ENCODE measurements at regions not wholly inside any gene's neighbourhood (a gene's known extent, or its start where the extent isn't known, plus 50 kb on each side); places are given as distances from the start of the nearest gene placed in this dataset.

GRCh38 chrX:40469316-40469715 is 111.5 kb upstream of the ATP6AP2 start:
- Histone ChIP-seq H3K79me2 (ENCODE audit: control insufficient read depth, insufficient read depth, low read length) (no peaks in the 10 kb centered on the region), H3K27ac (ENCODE audit: insufficient read depth, low read depth, low read length) (no peak overlapping the region), H3K4me3 (replicated peaks in 1 of 3; ENCODE audit: insufficient read depth in 1 of 3, low read depth in 1 of 3, low read length in 3 of 3) (no peak overlapping the region), H3K4me2 (ENCODE audit: insufficient read depth, low read length) (no peak overlapping the region), H3K9me3 (replicated peaks; ENCODE audit: control insufficient read depth, insufficient read depth, low read length) (no peaks in the 10 kb centered on the region), H3K4me1 (ENCODE audit: control insufficient read depth, extremely low read depth, insufficient read depth, low read length) (peaks cover 2% of the 10 kb centered on the region), H2AFZ (ENCODE audit: low read depth, low read length) (no peak overlapping the region), H3K9me1 (replicated peaks; ENCODE audit: control insufficient read depth, extremely low read depth, insufficient read depth, low read length) (no peaks in the 10 kb centered on the region), H4K20me1 (replicated peaks; ENCODE audit: control insufficient read depth, extremely low read depth, insufficient read depth, low read length) (no peaks in the 10 kb centered on the region), H3K27me3 (ENCODE audit: control insufficient read depth in 2 of 2, insufficient read depth in 2 of 2, low read length in 2 of 2) (peaks cover 0 to 3% of the 10 kb centered on the region in 2 experiments), H3K9ac (replicated peaks; ENCODE audit: extremely low read depth, insufficient read depth, low read length) (no peak overlapping the region), H3K36me3 (ENCODE audit: control insufficient read depth in 2 of 2, extremely low read depth in 1 of 2, insufficient read depth in 2 of 2, low read length in 2 of 2) (no peaks in the 10 kb centered on the region)
- intact Hi-C loops (cut with micrococcal nuclease) (no loop called here), dilution Hi-C loops (cut with MboI; ENCODE audit: extremely low pct_ligation_motif_present, low sequenced_read_pairs) (no loop called here)
- no TSS peak for BruUV-seq (replicated peaks)
- TF ChIP-seq, protein P1, sequence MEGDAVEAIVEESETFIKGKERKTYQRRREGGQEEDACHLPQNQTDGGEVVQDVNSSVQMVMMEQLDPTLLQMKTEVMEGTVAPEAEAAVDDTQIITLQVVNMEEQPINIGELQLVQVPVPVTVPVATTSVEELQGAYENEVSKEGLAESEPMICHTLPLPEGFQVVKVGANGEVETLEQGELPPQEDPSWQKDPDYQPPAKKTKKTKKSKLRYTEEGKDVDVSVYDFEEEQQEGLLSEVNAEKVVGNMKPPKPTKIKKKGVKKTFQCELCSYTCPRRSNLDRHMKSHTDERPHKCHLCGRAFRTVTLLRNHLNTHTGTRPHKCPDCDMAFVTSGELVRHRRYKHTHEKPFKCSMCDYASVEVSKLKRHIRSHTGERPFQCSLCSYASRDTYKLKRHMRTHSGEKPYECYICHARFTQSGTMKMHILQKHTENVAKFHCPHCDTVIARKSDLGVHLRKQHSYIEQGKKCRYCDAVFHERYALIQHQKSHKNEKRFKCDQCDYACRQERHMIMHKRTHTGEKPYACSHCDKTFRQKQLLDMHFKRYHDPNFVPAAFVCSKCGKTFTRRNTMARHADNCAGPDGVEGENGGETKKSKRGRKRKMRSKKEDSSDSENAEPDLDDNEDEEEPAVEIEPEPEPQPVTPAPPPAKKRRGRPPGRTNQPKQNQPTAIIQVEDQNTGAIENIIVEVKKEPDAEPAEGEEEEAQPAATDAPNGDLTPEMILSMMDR (IDR thresholded peaks at IDR 0.05; ENCODE audit: extremely low read depth in 1 of 2, insufficient read depth in 1 of 2, low read depth in 1 of 2, low read length in 2 of 2) = no peak
- TF ChIP-seq GATA2 (IDR thresholded peaks at IDR 0.05; ENCODE audit: insufficient read depth, insufficient read length, low read depth, low read length) (no peak), EZH2 (IDR thresholded peaks at IDR 0.05; ENCODE audit: borderline replicate concordance, low read depth, low read length, severe bottlenecking) (no peak), POLR2AphosphoS5 (IDR thresholded peaks at IDR 0.05; ENCODE audit: insufficient read depth, low read depth, low read length) (no peak), MYC (IDR thresholded peaks at IDR 0.05; ENCODE audit: low read depth, low read length) (no peak), JUN (IDR thresholded peaks at IDR 0.05; ENCODE audit: borderline replicate concordance, insufficient read depth, insufficient read length, low read depth) (no peak), FOS (IDR thresholded peaks at IDR 0.05; ENCODE audit: borderline replicate concordance, insufficient read depth, low read length) (no peak), POLR2A (IDR thresholded peaks at IDR 0.05; ENCODE audit: low read depth, low read length) (no peak)
- TF ChIP-seq, protein P2, sequence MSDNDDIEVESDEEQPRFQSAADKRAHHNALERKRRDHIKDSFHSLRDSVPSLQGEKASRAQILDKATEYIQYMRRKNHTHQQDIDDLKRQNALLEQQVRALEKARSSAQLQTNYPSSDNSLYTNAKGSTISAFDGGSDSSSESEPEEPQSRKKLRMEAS (IDR thresholded peaks at IDR 0.05; ENCODE audit: insufficient read depth, insufficient read length) = no peak
- DNase-seq (ENCODE audit: low read depth, low spot score) = no peak
- ChIA-PET CTCF (no interaction called here), POLR2A (interaction anchor here (0.7 kb wide), 1 partner anchor 970 kb away, joined by 6 read pairs; no protein-coding TSS in a partner anchor)
- FAIRE-seq = no peak

Data from endothelial cell of umbilical vein (primary cell).